ENCODE measurements at regions not wholly inside any gene's neighbourhood (a gene's known extent, or its start where the extent isn't known, plus 50 kb on each side); places are given as distances from the start of the nearest gene placed in this dataset.

GRCh38 chr10:10528563-10528910, 489.1 kb upstream of the CELF2 start:
- no peak for DNase-seq (ENCODE audit: low read depth)
- no peak overlapping the region for H3K4me3 ChIP-seq (ENCODE audit: low read depth, low read length)
- no peak for TF ChIP-seq CTCF (IDR thresholded peaks at IDR 0.05; ENCODE audit: low read depth, low read length, missing control alignments)

- no peak for DNase-seq (ENCODE audit: low read depth)
- no peak for TF ChIP-seq CTCF (IDR thresholded peaks at IDR 0.05; ENCODE audit: low read depth, low read length, missing control alignments)
- H3K4me3 ChIP-seq (ENCODE audit: low read depth, low read length): no peak overlapping the region
Measured at GRCh38 chr10:10530313-10530712, 487.4 kb upstream of the CELF2 start.

DNA sequence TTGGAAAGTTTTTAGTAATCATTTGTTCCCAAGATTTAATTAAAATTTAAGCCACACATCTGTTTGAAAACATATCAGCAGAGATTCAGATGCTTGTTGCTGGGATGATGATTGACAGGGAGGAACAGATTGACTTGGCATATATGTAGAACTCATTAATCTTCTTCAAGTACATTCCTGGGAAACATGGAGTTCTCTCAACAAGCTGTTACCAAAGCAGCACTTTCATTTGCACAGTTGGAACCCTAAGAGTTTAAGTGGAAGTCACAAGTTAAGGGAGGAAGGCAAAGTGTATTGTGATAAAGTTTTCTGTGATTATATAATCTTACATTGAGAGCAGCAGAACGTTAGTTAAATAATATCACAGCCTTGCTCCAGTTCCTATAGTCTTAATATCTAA, 485.4 kb upstream of the CELF2 start:
- H3K4me3 ChIP-seq (ENCODE audit: low read depth, low read length): no peak overlapping the region
- no peak for TF ChIP-seq CTCF (IDR thresholded peaks at IDR 0.05; ENCODE audit: low read depth, low read length, missing control alignments)
- no peak for DNase-seq (ENCODE audit: low read depth)

GRCh38 chr10:10532826-10533225, 484.8 kb upstream of the CELF2 start:
- no peak overlapping the region for H3K4me3 ChIP-seq (ENCODE audit: low read depth, low read length)
- no peak for TF ChIP-seq CTCF (IDR thresholded peaks at IDR 0.05; ENCODE audit: low read depth, low read length, missing control alignments)
- DNase-seq (ENCODE audit: low read depth): no peak

DNA sequence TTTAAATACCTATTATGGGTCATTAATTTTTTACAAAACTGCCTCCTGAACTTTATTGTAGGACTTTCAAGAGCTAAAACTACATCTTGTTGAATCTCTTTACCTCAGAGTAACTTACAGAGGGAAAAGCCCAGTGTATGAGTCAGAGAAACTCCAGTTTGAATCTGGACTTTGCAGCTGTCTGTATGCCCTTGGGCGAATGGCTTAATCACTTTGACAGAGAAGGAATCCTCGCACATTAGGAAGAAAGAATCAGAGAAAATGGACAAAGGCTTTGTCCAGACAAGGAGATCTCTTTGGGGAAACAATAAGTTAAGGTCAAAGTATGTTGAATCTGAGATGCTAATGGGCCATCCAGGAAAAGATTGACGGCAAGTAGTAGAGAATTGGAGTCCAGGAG, 484.2 kb upstream of the CELF2 start:
- no peak overlapping the region for H3K4me3 ChIP-seq (ENCODE audit: low read depth, low read length)
- no peak for DNase-seq (ENCODE audit: low read depth)
- TF ChIP-seq CTCF (IDR thresholded peaks at IDR 0.05; ENCODE audit: low read depth, low read length, missing control alignments): no peak

DNA sequence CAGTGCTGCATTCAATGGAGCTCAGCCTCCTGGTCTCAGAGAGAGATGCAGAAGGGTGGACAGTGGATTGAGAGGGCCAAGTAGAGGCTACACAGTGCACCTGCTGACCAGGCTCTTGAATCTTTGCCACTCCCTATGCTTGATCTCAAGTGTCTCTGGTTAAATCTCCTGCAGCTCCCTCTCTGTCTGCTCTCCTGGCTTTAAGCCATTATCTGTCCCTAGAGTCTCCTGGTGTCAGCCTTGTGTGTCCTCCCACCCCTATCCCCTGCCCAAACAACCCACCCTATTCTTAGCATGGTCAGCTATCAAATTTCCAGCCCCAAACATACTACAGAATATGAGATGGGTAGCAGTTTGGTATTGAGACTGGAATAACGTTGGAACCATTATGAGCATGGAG, 479.3 kb upstream of the CELF2 start:
- no peak for TF ChIP-seq CTCF (IDR thresholded peaks at IDR 0.05; ENCODE audit: low read depth, low read length, missing control alignments)
- no peak for DNase-seq (ENCODE audit: low read depth)

DNA sequence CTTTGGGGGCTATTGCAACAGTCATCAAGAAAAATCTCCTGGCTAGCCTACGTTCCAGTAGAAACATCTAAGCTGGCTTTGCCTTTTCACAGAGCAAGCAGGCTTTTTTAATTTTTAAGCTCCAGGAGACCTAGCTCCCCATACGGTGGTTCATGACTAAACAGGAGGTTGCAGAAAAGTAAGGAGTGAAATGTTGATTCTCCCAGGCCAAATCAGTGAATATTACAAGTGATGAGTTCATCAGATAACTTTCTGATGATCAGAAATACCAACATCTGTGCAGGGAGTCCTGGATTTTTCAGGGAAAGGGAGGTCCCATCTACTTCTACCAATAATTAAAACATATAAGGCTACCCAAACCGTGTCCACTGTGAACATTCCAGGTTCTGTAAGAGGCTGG, 477.3 kb upstream of the CELF2 start:
- no peak for TF ChIP-seq CTCF (IDR thresholded peaks at IDR 0.05; ENCODE audit: low read depth, low read length, missing control alignments)
- no peak overlapping the region for H3K4me3 ChIP-seq (ENCODE audit: low read depth, low read length)
- DNase-seq (ENCODE audit: low read depth): no peak

More for the DNA sequence above, 479.3 kb upstream of the CELF2 start:
- H3K4me3 ChIP-seq (ENCODE audit: low read depth, low read length): no peak overlapping the region
